ENCODE measurements at regions not wholly inside any gene's neighbourhood (a gene's known extent, or its start where the extent isn't known, plus 50 kb on each side); places are given as distances from the start of the nearest gene placed in this dataset.
"Not testable (repeated sequence)": the region's sequence is repeated elsewhere in the genome, so short reads cannot be mapped to it uniquely, and the experiment has no call there.

DNA sequence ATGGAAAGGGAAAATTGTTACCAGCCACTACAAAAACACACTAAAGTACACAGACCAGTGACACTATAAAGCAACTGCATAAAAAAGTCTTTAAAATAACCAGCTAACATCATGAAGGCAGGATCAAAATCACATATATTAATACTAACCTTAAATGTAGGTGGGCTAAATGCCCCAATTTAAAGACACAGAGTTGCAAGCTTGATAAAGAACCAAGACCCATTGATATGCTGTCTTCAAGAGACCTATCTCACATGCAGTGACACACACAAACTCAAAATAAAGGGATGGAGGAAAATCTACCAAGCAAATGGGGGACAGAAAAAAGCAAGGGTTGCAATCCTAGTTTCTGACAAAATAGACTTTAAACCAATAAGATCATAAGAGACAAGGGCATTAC is 246.3 kb downstream of the SEC16B start:
- no peak for DNase-seq (ENCODE audit: low spot score)

DNA sequence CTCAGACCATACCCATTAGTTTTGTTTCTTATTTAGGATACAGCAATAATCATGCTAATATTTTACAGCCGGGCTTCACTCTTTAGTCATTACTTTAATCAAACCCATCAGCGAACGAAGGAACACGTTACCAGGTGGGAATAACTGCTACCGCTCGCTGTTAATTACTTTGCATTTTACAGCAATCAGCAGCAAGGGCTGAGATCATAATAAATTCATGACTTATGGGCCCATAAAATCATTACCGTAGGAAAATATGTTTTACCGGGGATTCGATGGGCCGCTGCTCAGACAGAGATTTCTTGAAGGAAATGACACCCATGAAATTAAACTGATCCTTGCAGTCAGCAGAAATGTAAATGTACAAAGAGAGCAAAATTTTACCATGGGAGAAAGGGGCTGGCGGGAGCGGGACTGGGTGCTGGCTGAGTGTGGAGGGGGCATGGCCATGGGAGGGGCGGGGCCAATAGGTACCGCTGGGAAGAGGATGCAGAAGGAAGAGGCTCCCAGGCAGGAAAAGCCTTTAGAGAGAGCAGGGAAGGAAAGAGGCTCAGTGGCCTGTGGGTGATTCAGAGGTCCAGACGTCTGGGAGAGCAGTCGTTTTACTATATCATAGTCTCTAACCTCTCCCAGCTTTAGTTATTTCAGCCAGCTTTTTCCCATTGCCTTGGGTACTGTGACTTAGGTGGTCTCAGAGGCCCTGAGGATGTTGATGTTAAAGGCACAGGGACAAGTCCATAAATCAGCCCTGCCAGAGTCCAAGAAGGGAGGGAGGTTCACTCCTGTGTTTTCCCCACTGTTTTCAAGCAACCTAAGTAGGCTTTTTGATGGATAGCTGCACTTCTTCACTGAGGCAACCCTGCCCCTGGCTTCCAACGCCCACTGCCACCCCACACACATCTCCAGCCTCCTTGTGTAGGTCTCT is 258.9 kb downstream of the SEC16B start:
- no peak for DNase-seq (ENCODE audit: low spot score)

DNA sequence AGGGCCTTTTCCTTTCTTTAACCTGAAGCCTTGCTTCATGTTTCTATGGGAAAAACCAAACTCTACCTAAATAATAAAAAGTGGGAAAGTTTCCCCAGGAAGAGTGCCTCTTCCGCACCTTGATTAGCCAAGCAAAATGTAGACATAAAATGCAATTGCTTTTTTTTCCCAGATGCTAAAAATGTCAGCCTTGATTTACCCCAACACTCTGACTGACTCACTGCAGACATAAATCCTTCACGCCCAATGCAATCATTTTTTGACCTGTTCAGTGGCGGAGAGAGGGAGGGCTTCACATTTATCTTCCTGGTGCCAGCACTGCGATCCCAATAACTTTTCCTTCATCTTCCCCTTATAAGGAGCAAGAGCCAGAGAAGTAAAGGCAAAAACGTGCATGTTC is 261.5 kb downstream of the SEC16B start:
- no peak for DNase-seq (ENCODE audit: low spot score)

DNA sequence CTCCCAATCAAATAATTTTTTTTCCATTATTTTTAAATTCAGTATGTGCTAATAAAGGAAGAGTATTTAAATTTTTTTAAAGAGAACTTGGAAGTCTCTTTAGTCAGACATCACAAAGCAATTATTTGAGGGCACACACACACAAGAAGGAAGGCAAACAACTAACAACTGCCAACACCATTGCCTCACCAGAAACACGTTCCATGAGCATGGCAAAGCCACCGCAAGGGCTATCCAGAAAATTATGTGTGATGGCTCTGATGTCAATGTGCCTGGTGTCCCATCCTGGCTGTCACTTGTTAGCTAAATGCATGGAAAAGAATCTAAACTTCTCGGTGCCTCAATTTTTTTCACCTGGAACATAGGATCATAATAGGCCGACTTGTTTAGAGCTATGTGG is 262.9 kb downstream of the SEC16B start:
- no peak for DNase-seq (ENCODE audit: low spot score)

DNA sequence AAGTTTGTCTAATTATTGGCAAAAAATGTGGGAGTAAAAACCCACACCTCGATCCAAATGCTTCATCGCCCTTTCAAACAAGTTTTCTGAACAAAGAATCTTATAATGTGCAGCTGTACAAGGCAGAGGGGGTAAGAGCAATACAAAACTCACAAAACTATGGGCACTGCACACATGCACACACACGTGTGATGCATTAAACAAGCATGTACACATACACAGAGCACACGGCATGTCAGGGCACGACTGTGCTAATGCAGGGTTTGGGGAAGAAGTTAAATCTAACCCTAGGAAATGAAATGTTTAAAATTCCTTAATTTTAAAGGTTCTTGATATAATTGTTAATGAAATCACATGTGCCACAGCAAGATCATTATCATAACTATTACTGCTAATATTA is 264.0 kb downstream of the SEC16B start:
- DNase-seq (ENCODE audit: low spot score), result no peak

DNA sequence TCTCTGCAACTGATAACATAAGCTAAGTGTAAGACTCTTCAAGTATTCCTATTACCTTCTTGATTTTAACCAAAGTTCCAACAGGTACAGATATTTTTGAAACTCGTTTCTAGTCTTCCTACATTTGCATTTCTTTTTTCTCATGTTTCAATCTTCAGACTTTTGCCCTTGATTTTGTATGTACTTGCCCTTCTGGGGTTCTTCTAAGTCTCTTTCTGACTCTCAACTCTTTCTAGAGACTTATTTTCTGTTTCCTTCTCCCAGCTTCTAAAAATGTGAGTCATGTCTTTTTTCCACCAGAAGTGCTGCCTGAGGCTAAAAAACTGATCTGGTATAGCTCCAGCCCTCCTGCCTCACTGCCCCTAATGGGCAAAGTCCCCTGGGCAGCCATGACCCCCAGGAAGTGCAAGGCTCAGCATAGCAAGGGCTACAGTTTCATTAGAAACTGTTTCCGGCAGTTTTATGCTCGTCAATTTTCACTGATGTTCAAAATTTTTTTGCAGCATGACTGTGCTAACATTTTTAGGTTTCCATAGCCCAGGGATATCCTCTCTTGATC is 265.9 kb downstream of the SEC16B start:
- no peak for DNase-seq (ENCODE audit: low spot score)

DNA sequence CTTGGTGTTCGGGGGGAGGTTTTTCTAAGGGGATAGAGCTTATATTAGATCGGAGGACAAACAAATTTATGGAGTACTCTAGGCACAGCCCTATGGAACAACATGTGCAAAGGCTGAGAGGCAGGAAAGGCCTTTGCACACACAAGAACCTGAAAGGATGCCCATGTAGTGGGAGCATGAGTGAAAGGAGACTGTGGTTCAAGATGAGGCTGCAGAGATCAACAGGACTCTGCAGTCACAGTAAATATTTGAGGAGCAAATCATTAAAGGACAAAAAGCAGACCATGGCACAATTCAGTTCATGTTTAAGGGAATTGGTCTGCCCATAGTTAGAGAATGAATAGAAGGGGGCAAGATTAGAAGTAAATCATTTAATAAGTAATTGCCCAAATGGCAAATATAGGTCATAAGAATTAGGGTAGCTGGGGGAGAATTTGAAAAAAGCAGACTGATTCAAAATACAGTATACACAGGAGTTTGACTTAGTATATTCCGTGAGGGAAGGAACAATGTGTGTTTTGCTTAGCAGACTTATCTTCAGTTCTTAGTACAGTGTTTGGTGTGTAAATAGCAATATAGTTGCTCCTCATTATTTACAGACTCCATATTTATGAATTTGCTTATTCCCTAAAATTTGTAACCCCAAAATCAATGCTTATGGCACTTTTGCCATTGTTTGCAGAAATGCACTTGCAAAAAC is 268.1 kb downstream of the SEC16B start:
- DNase-seq (ENCODE audit: low spot score), result no peak

DNA sequence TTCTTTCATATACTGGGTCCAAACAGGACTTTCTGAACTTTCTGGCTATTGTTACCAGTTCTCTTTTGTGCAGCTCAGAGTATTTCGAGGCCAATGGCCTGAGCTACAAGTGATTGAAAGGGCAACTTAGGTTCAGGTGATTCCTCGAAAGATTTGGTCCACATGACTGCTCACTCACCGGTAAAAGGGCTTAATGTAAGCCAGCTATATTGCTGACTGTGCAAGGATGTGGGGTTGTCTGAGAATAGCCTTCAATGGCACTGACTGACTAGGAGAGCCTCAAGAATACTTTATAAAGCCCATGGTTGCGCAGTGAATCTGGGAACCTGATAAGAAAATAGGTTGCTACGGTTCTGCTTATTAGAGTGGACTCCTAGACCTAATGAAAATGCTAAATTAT is 269.0 kb downstream of the SEC16B start:
- no peak for DNase-seq (ENCODE audit: low spot score)

DNA sequence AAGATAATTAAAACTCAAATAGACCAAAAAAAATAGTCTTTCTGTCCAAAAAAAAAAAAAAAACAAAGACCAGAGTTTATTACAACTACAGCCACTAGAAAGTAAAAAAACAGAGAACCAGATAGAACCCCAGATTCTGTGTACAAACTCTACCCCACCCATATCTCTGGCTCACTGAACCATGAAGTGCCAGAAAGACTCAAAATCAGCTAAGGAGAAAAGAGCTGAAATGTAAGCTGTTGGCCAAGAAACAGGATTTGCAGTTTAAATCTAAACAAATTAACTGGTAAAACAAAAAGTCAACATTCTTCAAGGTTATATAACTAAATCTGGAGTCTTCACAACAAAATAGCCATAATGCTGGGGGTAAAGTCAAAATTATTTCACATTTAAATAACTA is 278.9 kb downstream of the SEC16B start:
- no peak for DNase-seq (ENCODE audit: low spot score)

DNA sequence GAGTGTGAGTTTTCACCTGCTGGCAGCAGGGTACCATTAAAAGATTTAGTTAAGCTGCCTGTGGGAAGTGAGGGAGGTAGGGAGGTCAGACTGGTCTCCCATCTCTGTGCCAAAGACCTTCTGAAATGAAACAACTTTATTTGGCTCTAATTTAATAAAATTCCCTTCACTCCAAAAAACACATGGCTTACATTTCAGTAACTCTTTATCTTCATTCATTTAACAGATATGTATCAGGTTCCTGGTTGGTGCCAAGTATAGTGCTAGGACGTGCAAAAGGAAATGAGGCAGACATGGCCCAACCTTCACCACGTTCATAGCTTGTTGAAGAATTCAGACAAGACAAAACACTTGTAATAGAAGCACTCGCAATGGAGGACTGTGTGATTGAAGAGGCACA is 282.3 kb downstream of the SEC16B start:
- no peak for DNase-seq (ENCODE audit: low spot score)

DNA sequence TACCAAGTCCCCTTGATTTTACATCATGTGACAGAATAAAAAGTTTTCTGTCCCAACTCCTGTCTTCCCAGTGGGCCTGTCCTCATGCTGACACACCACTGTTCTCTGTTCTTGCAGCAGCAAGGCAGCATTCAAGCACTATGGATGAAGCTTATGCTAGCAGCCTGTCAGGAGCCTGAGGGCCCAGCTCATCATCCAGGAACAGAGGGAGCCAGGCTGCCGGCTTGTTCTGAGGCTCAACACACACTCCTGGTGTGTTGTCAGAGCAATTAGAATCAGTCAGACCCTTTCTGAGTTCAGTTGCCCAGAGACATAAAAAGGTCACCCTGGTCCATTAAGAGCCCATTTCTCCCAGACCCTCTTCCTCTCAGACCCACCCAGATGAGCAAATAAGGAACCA is 282.9 kb downstream of the SEC16B start:
- no peak for DNase-seq (ENCODE audit: low spot score)

DNA sequence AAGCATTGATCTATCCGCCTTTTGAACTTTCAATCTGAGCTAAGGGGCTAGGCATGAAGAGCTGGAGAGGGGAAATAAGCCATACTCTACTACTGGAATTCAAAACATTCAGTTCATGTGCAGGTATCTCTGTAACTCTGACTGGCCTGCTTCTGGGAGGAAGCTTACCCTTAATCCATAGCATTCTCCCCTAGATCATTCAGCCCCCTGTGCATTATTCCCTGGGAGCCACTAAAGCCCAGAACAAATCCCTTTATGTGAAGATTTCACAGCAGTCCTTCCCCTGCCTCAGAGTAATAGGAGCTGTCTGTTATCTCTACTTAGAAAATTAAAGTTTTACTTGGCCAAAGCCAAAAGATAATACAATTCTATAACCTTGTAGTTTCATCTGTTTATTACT is 300.7 kb downstream of the SEC16B start:
- DNase-seq (ENCODE audit: low spot score), result no peak

DNA sequence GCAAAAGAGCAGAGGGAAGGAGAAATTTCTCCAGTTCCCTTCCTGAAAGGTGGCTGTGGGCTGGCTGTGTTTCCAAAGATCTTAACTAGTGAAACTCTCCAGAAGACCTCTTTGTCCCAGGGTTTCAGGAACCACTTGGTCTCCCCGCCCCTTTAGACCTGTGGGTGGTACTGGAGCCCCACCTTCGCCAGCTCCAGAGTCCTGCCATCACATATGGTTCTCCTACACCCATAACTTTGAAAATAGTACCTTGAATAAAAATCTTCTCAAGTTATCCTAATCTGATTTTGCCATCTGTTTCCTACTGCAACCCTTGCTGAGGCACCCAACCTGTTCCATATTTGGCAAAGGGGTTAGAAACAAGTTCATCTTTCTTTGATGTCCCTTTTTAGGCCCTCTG is 303.9 kb downstream of the SEC16B start:
- DNase-seq (ENCODE audit: low spot score), result no peak

DNA sequence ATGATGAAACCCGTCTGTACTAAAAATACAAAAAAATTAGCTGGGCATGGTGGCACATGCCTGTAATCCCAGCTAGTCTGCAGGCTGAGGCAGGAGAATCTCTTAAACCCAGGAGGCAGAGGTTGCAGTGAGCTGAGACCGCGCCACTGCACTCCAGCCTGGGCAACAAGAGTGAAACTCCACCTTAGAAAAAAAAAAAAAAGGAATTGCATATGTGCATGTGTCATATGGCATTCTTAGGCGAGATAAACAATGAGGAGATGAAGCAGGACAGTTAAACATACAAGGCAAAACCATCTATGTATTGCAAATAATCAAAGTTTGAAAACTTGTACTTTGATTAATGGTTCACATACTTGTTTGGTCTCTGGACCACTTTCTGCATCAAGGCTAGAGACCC is 305.1 kb downstream of the SEC16B start:
- DNase-seq (ENCODE audit: low spot score), result not testable (repeated sequence)

DNA sequence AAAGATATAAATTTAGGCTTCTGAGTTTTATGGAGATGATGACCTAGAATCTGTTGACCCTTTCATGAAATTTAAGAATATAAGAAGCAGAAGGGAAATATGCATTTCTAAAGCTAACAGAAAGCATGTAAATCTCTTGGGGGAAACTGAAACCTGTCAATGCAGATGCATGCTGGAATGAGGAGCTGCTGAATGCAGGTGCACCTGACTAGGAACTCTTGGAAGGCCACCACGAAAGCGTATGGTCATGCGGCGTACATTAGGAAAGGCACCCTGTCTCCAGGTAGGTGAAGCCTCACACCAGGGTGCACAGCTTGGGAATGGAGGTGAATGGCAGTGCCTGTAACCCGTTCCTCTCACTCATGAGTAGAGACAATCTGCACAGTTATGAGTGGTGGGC is 309.7 kb downstream of the SEC16B start:
- no peak for DNase-seq (ENCODE audit: low spot score)

DNA sequence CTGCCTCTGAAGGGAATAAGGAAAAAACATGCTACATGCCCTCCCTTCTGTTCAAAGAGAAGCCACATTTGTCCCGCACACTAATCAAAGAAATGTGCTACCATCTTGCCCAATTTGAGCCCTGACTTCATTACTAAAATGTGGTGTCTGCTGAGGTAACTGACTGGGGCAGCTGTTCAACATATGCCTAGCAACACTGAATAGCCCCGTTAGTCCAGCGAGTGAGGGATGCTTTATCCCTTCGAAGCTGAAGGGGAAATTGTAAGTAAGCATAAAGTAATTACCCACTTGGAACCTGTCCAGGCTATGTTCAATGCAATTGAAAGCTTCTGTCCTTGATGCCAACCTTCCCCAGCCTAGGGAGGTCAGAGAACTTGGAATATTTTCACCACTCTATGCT is 310.6 kb downstream of the SEC16B start:
- no peak for DNase-seq (ENCODE audit: low spot score)

DNA sequence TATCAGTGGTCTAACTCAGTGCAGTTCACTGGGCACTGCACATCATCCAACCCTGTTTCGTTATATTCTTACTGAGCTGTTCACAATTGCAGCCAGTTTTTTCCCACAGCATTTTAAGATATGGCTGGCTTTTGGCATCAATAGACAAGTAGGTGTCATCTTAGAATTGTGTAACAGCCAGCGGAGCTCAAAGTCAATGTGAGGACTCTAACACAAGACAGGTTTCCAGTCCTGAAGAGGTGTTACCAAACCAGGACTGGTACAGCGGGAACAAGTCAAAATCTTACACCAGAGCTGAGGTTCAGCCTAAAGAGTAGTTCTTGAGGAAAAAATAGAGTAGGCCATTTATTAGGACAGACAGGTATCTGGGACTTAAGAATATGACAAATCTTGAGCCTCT is 313.3 kb downstream of the SEC16B start:
- DNase-seq (ENCODE audit: low spot score), result no peak

DNA sequence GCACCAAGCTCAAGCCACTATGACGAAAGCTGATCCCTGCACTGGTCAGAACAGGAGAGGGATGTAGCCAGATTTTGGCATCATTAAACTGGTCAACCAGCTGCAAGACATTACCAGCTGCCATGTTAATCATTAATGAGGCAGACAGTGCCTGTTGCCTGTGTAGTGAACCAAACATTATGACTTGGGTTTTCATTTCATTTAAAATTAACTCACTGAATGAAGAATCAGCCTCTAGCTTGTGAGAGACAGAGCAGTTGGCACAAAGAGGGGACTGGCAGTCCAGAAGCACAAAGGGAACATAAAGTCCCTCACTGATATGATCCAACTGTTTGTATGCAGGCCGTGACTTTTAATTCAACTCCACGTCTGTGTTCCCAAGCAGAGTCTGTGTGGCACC is 318.9 kb downstream of the SEC16B start:
- no peak for DNase-seq (ENCODE audit: low spot score)

DNA sequence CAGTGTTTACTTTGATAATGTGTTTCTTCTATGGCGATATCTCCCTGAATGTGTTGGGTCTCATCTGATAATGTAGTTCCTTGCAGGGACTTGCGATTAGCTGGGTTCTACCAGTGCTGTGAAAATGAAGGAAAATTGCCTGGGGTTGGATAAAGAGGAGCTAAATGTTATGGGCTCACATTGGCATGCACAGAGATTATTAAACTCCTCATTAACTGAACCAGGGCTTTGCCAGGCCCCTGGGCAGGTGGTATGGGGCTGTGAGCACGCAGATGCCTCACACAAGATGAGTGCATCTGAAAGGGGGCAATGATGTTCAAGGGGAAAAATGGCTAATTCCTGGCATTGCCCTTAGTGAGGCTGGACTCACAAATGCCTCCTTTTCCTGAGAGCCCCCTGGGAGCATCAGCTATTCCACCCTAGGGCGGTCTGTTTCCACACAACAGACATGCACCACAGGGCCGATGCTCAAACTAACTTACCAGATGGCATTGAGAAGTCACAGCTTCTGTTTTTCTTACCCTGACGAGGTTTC is 321.1 kb downstream of the SEC16B start:
- DNase-seq (ENCODE audit: low spot score), result no peak

DNA sequence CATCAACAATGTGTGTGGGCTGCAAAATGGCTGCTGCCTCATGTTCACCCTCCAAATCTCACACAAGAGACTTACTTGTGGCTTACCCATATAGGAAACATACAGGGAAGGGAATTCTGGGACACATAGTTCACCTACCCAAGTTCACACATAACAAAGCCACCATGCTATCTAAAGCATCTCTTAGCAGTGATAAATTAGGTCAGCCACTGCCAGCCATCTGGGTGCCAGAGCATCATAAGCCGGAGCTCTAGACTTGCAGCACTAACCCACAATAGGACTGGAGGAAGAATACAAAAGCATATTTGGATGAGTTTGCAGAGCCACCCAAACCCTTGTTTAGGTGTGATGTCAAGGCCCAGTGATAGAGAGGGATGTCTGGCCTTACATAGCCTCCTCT is 321.7 kb downstream of the SEC16B start:
- DNase-seq (ENCODE audit: low spot score), result no peak

DNA sequence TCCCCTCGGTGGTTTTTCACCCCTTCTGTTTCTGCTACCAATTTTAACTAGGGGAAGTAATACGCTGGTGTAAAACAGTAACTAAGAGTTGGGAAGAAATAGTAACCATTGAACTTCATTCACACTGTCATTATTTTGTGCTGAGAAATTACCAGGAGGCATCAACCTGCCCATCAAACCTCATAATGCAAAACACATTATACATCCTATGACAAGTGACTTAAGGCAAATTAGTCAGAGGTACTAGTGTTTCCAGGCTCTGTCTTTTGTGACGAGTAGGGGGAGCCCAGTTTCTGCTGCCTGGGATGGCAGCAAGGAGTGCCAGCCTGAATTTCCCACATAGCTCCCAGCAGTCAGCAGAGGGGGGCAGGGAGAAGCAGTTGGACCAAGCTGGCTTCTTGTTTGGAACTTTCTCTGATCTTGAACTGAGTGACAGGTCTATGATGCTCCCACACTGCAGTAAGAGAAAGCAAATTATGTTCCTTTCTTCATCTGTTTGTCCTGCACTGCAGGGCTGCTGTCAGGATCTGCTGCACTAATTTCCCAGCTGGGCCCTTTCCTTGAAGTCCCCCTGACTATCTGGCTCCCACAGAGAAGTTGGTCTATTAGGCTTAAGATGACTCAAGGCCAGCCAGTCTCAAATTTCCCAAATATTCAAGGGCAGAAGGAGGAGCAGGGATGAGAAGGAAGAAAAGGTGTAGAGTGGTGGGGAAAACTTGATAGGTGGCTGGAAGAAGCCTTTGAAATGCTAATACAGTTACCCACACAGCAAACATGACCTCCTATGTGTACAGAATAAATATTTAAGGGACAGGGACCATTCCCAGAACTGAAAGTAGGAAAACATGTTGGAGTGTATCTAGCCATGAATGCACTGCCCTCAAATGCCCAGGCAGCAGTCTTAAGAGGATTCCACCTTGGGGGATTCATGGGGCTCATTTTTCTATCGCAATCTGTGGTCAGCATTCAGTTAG is 322.8 kb downstream of the SEC16B start:
- DNase-seq (ENCODE audit: low spot score), result no peak
